ENCODE measurements at regions not wholly inside any gene's neighbourhood (a gene's known extent, or its start where the extent isn't known, plus 50 kb on each side); places are given as distances from the start of the nearest gene placed in this dataset.
"Not testable (repeated sequence)": the region's sequence is repeated elsewhere in the genome, so short reads cannot be mapped to it uniquely, and the experiment has no call there.

- no peaks in the 10 kb centered on the region for H3K36me3 Mint-ChIP-seq (ENCODE audit: low read depth)
- no peak overlapping the region for H3K27ac Mint-ChIP-seq
- peaks cover 10% of the 10 kb centered on the region for H3K9me3 Mint-ChIP-seq
- H3K27me3 Mint-ChIP-seq = peaks cover 29% of the 10 kb centered on the region
- peaks cover 10% of the 10 kb centered on the region for H3K4me1 Mint-ChIP-seq
- peak; percentile 23 for ATAC-seq (replicated peaks)
- no peak overlapping the region for H3K4me3 Mint-ChIP-seq
Measured at GRCh38 chr3:72078676-72079368, 293.9 kb upstream of the PROK2 start.

GRCh38 chr3:72077473-72078259, 292.7 kb upstream of the PROK2 start:
- Mint-ChIP-seq H3K4me3 (no peak overlapping the region), H3K9me3 (peaks cover 10% of the 10 kb centered on the region), H3K36me3 (ENCODE audit: low read depth) (no peaks in the 10 kb centered on the region), H3K27ac (no peak overlapping the region), H3K27me3 (peaks cover 24% of the 10 kb centered on the region), H3K4me1 (peaks cover 4% of the 10 kb centered on the region)
- ATAC-seq (replicated peaks) = no peak

GRCh38 chr3:72075848-72076247, 290.9 kb upstream of the PROK2 start:
- peaks cover 26% of the 10 kb centered on the region for H3K27me3 Mint-ChIP-seq
- H3K4me1 Mint-ChIP-seq; H3K4me3 Mint-ChIP-seq; H3K27ac Mint-ChIP-seq; H3K36me3 Mint-ChIP-seq (ENCODE audit: low read depth); ATAC-seq (replicated peaks): not testable (repeated sequence)
- H3K9me3 Mint-ChIP-seq = peaks cover 10% of the 10 kb centered on the region

- H3K4me3 Mint-ChIP-seq = no peak overlapping the region
- no peaks in the 10 kb centered on the region for H3K36me3 Mint-ChIP-seq (ENCODE audit: low read depth)
- no peak for ATAC-seq (replicated peaks)
- H3K9me3 Mint-ChIP-seq = peaks cover 10% of the 10 kb centered on the region
- peaks cover 16% of the 10 kb centered on the region for H3K27me3 Mint-ChIP-seq
- H3K27ac Mint-ChIP-seq = no peak overlapping the region
- no peaks in the 10 kb centered on the region for H3K4me1 Mint-ChIP-seq
Measured at GRCh38 chr3:72071624-72072023, 286.7 kb upstream of the PROK2 start.

GRCh38 chr3:72070005-72070404, 285.1 kb upstream of the PROK2 start:
- Mint-ChIP-seq H3K4me1 (no peaks in the 10 kb centered on the region), H3K9me3 (peaks cover 2% of the 10 kb centered on the region), H3K27me3 (peaks cover 14% of the 10 kb centered on the region), H3K27ac (no peak overlapping the region), H3K4me3 (no peak overlapping the region), H3K36me3 (ENCODE audit: low read depth) (no peaks in the 10 kb centered on the region)
- ATAC-seq (replicated peaks) = no peak

- no peaks in the 10 kb centered on the region for H3K4me1 Mint-ChIP-seq
- ATAC-seq (replicated peaks) = no peak
- H3K27me3 Mint-ChIP-seq = peaks cover 12% of the 10 kb centered on the region
- H3K36me3 Mint-ChIP-seq (ENCODE audit: low read depth) = no peaks in the 10 kb centered on the region
- no peak overlapping the region for H3K27ac Mint-ChIP-seq
- no peak overlapping the region for H3K4me3 Mint-ChIP-seq
- peaks cover under 1% of the 10 kb centered on the region for H3K9me3 Mint-ChIP-seq
Measured at GRCh38 chr3:72069543-72069942, 284.6 kb upstream of the PROK2 start.

GRCh38 chr3:72068621-72069020, 283.7 kb upstream of the PROK2 start:
- Mint-ChIP-seq H3K27ac (no peak overlapping the region), H3K36me3 (ENCODE audit: low read depth) (no peaks in the 10 kb centered on the region), H3K9me3 (peaks cover 7% of the 10 kb centered on the region), H3K27me3 (peaks cover 18% of the 10 kb centered on the region), H3K4me3 (no peak overlapping the region), H3K4me1 (no peaks in the 10 kb centered on the region)
- no peak for ATAC-seq (replicated peaks)

- H3K4me1 Mint-ChIP-seq = no peaks in the 10 kb centered on the region
- H3K27me3 Mint-ChIP-seq = peaks cover 17% of the 10 kb centered on the region
- no peak overlapping the region for H3K4me3 Mint-ChIP-seq
- ATAC-seq (replicated peaks) = no peak
- peaks cover 10% of the 10 kb centered on the region for H3K9me3 Mint-ChIP-seq
- no peaks in the 10 kb centered on the region for H3K36me3 Mint-ChIP-seq (ENCODE audit: low read depth)
- H3K27ac Mint-ChIP-seq = no peak overlapping the region
Measured at GRCh38 chr3:72067721-72068120, 282.8 kb upstream of the PROK2 start.

GRCh38 chr3:72065872-72066641, 281.1 kb upstream of the PROK2 start:
- peaks cover 15% of the 10 kb centered on the region for H3K9me3 Mint-ChIP-seq
- ATAC-seq (replicated peaks) = no peak
- H3K4me1 Mint-ChIP-seq = no peaks in the 10 kb centered on the region
- H3K27me3 Mint-ChIP-seq = peaks cover 18% of the 10 kb centered on the region
- no peaks in the 10 kb centered on the region for H3K36me3 Mint-ChIP-seq (ENCODE audit: low read depth)
- H3K27ac Mint-ChIP-seq = no peak overlapping the region
- no peak overlapping the region for H3K4me3 Mint-ChIP-seq

GRCh38 chr3:72065236-72065635, 280.3 kb upstream of the PROK2 start:
- no peak for ATAC-seq (replicated peaks)

GRCh38 chr3:72064727-72065126, 279.8 kb upstream of the PROK2 start:
- H3K9me3 Mint-ChIP-seq = peaks cover 15% of the 10 kb centered on the region
- H3K36me3 Mint-ChIP-seq (ENCODE audit: low read depth); H3K27ac Mint-ChIP-seq; H3K4me3 Mint-ChIP-seq; ATAC-seq (replicated peaks); H3K4me1 Mint-ChIP-seq: not testable (repeated sequence)
- H3K27me3 Mint-ChIP-seq = peaks cover 18% of the 10 kb centered on the region

More at GRCh38 chr3:72065236-72065635, 280.3 kb upstream of the PROK2 start:
- peaks cover 15% of the 10 kb centered on the region for H3K9me3 Mint-ChIP-seq
- peaks cover 18% of the 10 kb centered on the region for H3K27me3 Mint-ChIP-seq
- no peak overlapping the region for H3K4me3 Mint-ChIP-seq
- no peaks in the 10 kb centered on the region for H3K4me1 Mint-ChIP-seq
- no peak overlapping the region for H3K27ac Mint-ChIP-seq
- H3K36me3 Mint-ChIP-seq (ENCODE audit: low read depth) = no peaks in the 10 kb centered on the region

- ATAC-seq (replicated peaks) = no peak
- Mint-ChIP-seq H3K27me3 (peaks cover 15% of the 10 kb centered on the region), H3K36me3 (ENCODE audit: low read depth) (no peaks in the 10 kb centered on the region), H3K4me1 (no peaks in the 10 kb centered on the region), H3K4me3 (no peak overlapping the region), H3K27ac (no peak overlapping the region), H3K9me3 (peaks cover 15% of the 10 kb centered on the region)
Measured at GRCh38 chr3:72062017-72062416, 277.1 kb upstream of the PROK2 start.

GRCh38 chr3:72060447-72061034, 275.6 kb upstream of the PROK2 start:
- peaks cover 10% of the 10 kb centered on the region for H3K27me3 Mint-ChIP-seq
- H3K9me3 Mint-ChIP-seq = peaks cover 15% of the 10 kb centered on the region
- peak overlapping the region; percentile 28 for H3K4me3 Mint-ChIP-seq
- no peaks in the 10 kb centered on the region for H3K4me1 Mint-ChIP-seq
- ATAC-seq (replicated peaks) = peak; percentile 83
- H3K36me3 Mint-ChIP-seq (ENCODE audit: low read depth) = no peaks in the 10 kb centered on the region
- peak overlapping the region; percentile 64 for H3K27ac Mint-ChIP-seq

- Mint-ChIP-seq H3K9me3 (peaks cover 7% of the 10 kb centered on the region), H3K36me3 (ENCODE audit: low read depth) (no peaks in the 10 kb centered on the region), H3K27me3 (peaks cover 4% of the 10 kb centered on the region), H3K4me1 (no peaks in the 10 kb centered on the region), H3K27ac (no peak overlapping the region), H3K4me3 (no peak overlapping the region)
- no peak for ATAC-seq (replicated peaks)
Measured at GRCh38 chr3:72058493-72059081, 273.6 kb upstream of the PROK2 start.

All from activated T-helper 17 cell treated with anti-CD3 and anti-CD28 coated beads, Interleukin-2, amount 50 U/mL, for 72 hours (primary cell).